HUDEP-2 (cell line): ENCODE measurements at regions not wholly inside any gene's neighbourhood (a gene's known extent, or its start where the extent isn't known, plus 50 kb on each side); places are given as distances from the start of the nearest gene placed in this dataset.
"Not testable (repeated sequence)": the region's sequence is repeated elsewhere in the genome, so short reads cannot be mapped to it uniquely, and the experiment has no call there.

Experiments used
- DNase-seq, 76 experiments: peaks; one replicate each; lab custom pipeline; 2025; ENCODE audit not compliant: unreplicated experiment in 76 of 76; lab: John Stamatoyannopoulos, UW

GRCh38 chr1:215023155-215023832, 59.2 kb upstream of the KCNK2 start:
- DNase-seq: no peak

DNA sequence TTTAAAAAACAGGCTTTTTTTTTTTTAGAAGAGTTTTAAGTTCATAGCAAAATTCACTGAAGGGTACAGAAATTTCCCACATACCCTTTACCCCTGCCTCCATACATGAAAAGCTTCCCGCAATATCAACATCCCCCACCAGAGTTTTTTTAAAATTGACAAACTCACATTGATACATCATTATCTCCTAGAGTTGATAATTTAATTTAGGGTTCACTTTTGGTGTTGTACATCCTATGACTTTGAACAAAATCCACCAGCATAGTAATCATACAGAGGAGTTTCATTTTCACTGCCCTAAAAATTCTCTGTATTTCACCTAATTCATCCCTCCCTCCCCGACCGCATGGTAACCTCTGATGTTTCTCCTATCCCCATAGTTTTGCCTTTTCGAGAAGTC, 53.6 kb upstream of the KCNK2 start:
- DNase-seq: no peak

- DNase-seq: not testable (repeated sequence)
Observed at GRCh38 chr1:215030581-215030980, 52.0 kb upstream of the KCNK2 start.

- no peak for DNase-seq
Observed at GRCh38 chr1:215031392-215031791, 51.1 kb upstream of the KCNK2 start.
